PC-3 (cell line): ENCODE measurements at regions not wholly inside any gene's neighbourhood (a gene's known extent, or its start where the extent isn't known, plus 50 kb on each side); places are given as distances from the start of the nearest gene placed in this dataset.

Experiments
- CTCF ChIP-seq: fragments of 300-600 bp; sonication (generic); conservative IDR thresholded peaks from 2 replicates; pipeline ENCODE4 v1.5.1; 2017; ENCODE audit warnings: antibody characterized with exemption, low read depth, mild to moderate bottlenecking, low read length
- EZH2 ChIP-seq: fragments of 300-600 bp; sonication (generic); IDR thresholded peaks from one replicate; pipeline ENCODE4 v1.6.1; 2017; ENCODE audit warnings: antibody characterized with exemption, mild to moderate bottlenecking, low read length; ENCODE audit not compliant: unreplicated experiment
- EZH2phosphoT487 ChIP-seq: fragments of 300-600 bp; sonication (generic); IDR thresholded peaks from 2 replicates; pipeline ENCODE4 v1.6.1; 2018; ENCODE audit warnings: mild to moderate bottlenecking, antibody characterized with exemption, low read length, borderline replicate concordance

DNA sequence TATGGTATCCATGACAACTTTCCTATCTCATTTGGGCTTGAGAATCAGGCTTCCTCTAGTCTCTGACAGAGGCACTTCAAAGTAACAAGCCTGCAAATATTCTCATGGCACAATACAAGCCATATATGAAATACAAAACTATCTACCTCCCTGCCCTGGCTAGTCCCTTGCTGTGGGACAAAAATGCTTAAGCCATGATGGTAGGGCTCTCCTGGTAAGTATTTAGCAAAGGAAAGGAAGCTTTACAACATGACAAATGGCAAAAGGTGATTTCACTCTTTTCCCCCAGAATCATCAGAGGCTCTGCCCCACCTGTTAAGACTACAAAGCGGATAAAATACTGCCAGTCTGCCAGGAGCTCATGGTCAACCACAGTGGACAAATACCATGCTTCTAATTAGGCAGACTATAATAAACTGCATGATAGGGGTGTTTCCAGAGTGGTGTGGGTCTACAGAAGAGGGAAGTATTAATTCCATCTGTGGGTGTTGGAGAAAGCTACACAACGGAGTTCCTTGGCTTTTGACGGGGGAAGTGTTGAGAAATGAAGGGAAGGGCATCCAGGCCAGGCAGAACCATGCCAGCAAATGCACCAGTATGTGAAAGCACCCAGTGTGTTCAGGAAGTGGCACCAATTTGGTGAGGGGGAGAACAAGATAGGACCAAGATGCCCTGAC is 92.9 kb downstream of the SPTSSA start:
- TF ChIP-seq CTCF (no peak), EZH2 (no peak), EZH2phosphoT487 (no peak)
